ENCODE measurements at regions not wholly inside any gene's neighbourhood (a gene's known extent, or its start where the extent isn't known, plus 50 kb on each side); places are given as distances from the start of the nearest gene placed in this dataset.

DNA sequence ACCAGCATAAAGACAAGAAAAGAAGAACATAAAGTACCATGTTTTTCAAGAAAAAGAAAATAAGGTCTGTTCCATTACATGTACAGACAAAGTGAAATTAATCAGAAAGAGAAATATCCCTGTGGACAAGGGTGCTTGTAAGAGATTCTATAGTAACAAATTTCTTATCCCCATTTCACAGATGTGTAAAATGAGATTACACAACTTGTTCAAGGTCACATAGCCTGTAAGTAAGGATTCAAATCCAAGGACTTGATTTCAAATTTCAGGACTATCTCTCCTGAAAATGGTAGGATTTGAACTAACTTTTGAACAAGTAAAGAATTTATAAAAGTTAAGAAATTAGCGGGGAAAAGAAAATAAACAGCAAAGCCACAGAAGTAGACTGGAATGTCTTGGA, 248.2 kb upstream of the SLC39A10 start:
- TF ChIP-seq CTCF (IDR thresholded peaks at IDR 0.05; ENCODE audit: insufficient read depth, low read depth, low read length) = no peak
- no peak for DNase-seq (ENCODE audit: low read depth)

GRCh38 chr2:195408196-195408595, 248.8 kb upstream of the SLC39A10 start:
- no peak for TF ChIP-seq CTCF (IDR thresholded peaks at IDR 0.05; ENCODE audit: insufficient read depth, low read depth, low read length)
- no peak overlapping the region for H3K4me3 ChIP-seq (ENCODE audit: low read depth, low read length)
- no peak for DNase-seq (ENCODE audit: low read depth)

More for the DNA sequence above, 248.2 kb upstream of the SLC39A10 start:
- H3K4me3 ChIP-seq (ENCODE audit: low read depth, low read length) = no peak overlapping the region

DNA sequence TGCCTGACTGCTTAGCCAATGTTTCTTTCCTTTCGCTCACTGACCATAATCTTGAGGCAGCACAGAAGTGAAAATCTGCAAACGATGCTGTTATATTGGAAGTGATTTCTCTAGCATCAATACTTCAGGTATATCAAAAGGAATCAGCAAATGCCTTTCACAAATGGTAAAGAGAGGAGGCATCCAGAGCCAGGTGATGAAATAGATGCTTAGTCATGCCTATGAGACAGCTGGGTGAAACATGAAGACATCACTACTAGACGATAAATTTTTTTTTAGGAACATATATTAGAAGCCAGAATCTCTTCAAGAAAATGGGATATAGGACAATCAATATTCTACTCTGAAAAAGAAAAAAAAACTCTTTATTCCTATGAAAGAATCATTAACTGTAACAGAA, 249.2 kb upstream of the SLC39A10 start:
- no peak overlapping the region for H3K4me3 ChIP-seq (ENCODE audit: low read depth, low read length)
- DNase-seq (ENCODE audit: low read depth) = peak; percentile 40
- TF ChIP-seq CTCF (IDR thresholded peaks at IDR 0.05; ENCODE audit: insufficient read depth, low read depth, low read length) = no peak

DNA sequence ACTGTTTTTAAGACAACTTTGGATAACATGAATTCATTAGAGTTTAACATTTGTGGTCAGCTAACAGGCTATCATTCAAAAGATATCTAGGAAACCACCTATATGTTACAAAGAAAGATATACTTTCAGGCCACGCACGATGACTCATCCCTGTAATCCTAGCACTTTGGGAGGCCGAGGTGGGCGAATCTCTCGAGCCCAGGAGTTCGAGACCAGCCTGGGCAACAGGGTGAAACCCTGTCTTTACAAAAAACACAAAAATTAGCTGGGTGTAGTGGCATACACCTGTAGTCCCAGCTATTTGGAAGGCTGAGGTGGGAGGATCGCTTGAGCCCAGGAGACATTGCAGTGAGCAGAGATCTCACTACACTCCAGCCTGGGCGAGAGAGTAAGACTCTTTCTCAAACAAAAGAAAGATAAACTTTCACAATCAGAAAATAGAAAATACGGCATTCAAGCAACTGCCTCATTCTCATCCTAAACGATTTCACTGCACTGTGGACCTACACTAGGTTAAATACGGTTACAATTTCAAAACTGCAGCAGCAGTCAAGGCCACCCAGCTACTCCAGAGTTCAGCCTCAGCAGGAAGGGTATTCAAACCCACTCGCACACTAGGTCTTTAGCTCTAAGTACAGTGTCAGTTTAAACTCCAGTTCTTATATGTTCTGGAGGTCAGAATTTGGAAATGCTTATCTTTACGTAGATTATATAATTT, 250.0 kb upstream of the SLC39A10 start:
- no peak for TF ChIP-seq CTCF (IDR thresholded peaks at IDR 0.05; ENCODE audit: insufficient read depth, low read depth, low read length)
- peak; percentile 18 for DNase-seq (ENCODE audit: low read depth)
- no peak overlapping the region for H3K4me3 ChIP-seq (ENCODE audit: low read depth, low read length)

DNA sequence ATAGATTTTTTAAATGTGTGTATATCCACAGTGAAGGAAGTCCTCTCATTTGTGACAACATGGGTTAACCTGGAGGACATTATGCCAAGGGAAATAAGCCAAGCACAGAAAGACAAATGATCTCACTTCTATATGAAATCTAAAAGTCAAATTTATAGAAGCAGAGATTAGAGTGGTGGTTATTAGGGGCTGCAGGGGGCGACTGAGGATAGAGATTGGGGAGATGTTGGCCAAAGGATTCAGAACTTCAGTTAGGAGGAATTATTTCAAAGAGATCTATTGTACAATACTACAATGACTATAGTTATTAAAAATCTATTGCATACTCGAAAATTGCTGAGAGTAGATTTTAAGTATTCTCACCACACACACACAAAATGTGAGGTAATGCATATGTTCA, 252.4 kb upstream of the SLC39A10 start:
- no peak for DNase-seq (ENCODE audit: low read depth)
- peak; percentile 12 for TF ChIP-seq CTCF (IDR thresholded peaks at IDR 0.05; ENCODE audit: insufficient read depth, low read depth, low read length)
- H3K4me3 ChIP-seq (ENCODE audit: low read depth, low read length) = no peak overlapping the region

- H3K4me3 ChIP-seq (ENCODE audit: low read depth, low read length) = no peak overlapping the region
- no peak for DNase-seq (ENCODE audit: low read depth)
- TF ChIP-seq CTCF (IDR thresholded peaks at IDR 0.05; ENCODE audit: insufficient read depth, low read depth, low read length) = no peak
These were observed 260.5 kb upstream of the SLC39A10 start for GRCh38 chr2:195396479-195396878.

DNA sequence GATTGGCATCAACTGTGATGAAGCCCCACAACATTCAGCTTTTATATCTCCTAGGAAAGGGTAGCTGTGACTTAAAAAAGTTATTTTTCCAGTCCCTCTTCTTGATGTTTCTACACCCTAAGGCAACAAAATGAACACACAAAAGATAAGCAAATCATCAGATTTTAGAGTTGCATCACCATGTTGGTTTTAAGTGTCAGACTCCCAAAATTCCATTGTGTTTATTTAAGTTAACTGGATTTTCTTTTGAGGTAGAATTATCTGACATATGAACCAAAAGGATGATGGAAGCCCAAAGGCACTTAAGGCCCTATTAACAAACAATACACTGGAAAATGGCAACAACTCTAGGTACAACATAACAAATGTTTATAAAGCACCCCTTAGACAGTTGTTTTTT, 261.7 kb upstream of the SLC39A10 start:
- H3K4me3 ChIP-seq (ENCODE audit: low read depth, low read length) = no peak overlapping the region
- DNase-seq (ENCODE audit: low read depth) = peak; percentile 57
- TF ChIP-seq CTCF (IDR thresholded peaks at IDR 0.05; ENCODE audit: insufficient read depth, low read depth, low read length) = no peak

Measured in fibroblast of villous mesenchyme (primary cell).